ENCODE measurements at regions not wholly inside any gene's neighbourhood (a gene's known extent, or its start where the extent isn't known, plus 50 kb on each side); places are given as distances from the start of the nearest gene placed in this dataset.
A peak's percentile ranks its signal among the peaks of the same experiment; 100 is the strongest.

DNA sequence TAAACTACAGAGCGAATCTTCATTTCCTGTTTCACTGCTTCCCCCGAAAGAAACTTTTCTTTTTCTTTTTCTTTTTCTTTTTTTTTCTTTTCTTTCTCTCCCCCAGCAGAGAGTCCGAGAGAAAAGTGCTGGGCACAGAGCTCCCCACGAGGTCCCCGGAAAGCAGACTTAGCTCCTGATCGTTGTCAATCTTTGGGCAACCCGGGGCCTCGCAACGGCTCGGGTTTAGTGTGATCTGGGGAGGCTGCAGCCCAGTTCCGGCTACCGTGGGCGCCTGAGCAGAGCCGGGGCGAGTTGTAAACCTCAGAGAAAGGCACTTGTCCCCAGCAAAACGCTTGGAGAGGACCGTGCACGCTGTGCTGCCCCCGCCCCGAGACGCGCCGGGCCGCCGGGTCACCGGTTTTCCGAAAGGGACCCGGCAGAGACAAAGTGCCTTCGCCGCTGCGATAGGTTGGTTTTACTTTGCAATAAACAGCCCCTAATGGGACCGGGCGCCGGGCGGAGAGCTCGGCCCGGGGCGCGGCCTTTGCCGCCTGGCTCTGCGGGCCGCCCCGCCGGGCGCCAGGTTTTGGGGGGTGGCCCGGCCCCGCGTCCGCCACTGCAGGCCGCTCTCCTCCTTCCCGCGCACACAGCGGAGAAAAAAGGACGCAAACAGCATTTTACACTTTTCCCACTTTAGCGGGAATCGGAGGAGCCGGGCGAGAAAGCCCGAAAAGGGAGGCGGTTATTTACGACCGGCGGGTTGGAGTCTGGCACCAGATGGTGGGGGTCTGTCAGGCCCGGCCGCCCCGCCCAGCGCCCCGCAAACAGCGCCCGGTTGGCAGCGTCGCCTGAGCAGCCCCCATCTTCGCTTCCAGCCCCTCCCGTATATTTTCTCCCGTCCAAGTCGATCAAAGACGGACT is 136.0 kb downstream of the INSIG2 start:
- TF ChIP-seq, protein P1, sequence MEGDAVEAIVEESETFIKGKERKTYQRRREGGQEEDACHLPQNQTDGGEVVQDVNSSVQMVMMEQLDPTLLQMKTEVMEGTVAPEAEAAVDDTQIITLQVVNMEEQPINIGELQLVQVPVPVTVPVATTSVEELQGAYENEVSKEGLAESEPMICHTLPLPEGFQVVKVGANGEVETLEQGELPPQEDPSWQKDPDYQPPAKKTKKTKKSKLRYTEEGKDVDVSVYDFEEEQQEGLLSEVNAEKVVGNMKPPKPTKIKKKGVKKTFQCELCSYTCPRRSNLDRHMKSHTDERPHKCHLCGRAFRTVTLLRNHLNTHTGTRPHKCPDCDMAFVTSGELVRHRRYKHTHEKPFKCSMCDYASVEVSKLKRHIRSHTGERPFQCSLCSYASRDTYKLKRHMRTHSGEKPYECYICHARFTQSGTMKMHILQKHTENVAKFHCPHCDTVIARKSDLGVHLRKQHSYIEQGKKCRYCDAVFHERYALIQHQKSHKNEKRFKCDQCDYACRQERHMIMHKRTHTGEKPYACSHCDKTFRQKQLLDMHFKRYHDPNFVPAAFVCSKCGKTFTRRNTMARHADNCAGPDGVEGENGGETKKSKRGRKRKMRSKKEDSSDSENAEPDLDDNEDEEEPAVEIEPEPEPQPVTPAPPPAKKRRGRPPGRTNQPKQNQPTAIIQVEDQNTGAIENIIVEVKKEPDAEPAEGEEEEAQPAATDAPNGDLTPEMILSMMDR (conservative IDR thresholded peaks at IDR 0.05), result no peak
- TF ChIP-seq ZFX (IDR thresholded peaks at IDR 0.05), result no peak
- no peak overlapping the region for H3K27ac ChIP-seq

DNA sequence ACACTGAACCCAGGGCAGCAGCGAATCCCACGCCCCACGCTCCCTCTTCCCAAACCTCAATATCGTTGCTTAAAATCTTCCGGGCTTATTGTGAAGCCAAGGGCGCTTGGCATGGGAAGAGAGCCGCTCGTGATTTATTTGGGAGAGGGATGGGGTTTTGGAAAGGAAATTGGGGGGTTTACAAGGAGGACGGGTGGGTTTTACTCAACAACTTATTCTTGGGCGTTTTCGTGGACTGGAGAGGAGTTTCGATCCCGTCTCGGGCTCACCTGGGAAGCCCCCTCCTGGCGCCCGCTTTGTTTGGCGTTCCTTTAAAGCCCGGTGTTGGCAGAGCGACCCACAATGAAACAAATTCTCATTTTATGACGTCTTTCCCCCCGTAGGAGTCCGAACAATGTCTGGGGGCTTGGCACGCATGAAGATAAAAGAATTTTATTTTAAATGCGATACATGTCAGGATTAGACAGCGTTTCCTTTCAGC is 135.3 kb downstream of the INSIG2 start:
- no peak overlapping the region for H3K27ac ChIP-seq
- no peak for TF ChIP-seq ZFX (IDR thresholded peaks at IDR 0.05)
- TF ChIP-seq, protein P1 (conservative IDR thresholded peaks at IDR 0.05), result no peak

DNA sequence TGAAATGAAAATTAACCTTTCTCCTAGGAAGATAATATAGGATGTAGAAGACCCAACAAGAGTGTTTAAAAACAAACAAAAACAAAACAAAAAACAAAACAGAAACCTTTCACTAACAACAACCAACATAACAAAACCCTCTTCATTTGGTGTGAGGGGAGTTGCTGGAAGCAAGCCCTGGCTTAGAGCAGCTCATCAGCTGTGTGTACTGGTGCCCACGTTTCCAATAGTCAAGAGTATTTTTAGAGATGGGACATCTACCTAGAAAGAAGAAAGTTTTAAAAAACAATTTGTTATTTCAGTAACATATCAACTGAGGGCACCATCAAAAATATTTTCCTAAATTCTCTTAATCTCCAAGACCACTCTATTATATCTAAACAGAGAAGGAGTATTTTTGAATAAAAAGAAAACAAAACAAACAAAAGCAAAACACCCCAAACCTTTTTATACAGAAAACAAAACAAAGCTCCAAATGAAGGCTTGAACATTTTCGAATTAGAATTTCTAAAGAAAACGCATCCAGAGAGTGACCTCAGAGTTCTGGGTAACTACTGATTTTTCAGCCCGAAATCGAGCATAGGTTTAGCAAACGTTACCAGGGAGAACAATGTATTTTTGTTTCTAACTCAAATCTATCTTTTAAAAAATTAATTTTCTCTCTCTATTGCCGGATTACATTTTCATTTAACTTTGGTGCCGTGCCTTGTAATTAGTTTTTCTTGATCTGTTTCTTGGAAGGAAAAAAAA is 134.6 kb downstream of the INSIG2 start:
- no peak overlapping the region for H3K27ac ChIP-seq
- TF ChIP-seq, protein P1 (conservative IDR thresholded peaks at IDR 0.05), result no peak
- TF ChIP-seq ZFX (IDR thresholded peaks at IDR 0.05), result no peak

DNA sequence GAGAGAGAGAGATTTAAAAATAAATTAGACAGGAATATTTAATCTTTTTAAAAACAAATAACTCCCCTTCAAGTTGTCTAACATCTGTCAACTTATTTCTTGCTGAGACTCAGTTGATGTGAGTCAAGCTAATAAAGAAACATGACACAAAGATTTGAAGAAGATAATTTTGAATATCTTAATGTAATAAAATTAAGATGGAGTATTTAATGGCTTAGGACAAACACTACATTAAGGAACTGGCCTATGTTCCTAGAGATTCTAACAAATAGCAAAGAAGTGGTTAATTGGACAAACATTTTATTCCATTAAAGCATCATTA is 134.0 kb downstream of the INSIG2 start:
- TF ChIP-seq ZFX (IDR thresholded peaks at IDR 0.05), result no peak
- TF ChIP-seq, protein P1 (conservative IDR thresholded peaks at IDR 0.05), result peak; percentile 55
- H3K27ac ChIP-seq, result no peak overlapping the region

DNA sequence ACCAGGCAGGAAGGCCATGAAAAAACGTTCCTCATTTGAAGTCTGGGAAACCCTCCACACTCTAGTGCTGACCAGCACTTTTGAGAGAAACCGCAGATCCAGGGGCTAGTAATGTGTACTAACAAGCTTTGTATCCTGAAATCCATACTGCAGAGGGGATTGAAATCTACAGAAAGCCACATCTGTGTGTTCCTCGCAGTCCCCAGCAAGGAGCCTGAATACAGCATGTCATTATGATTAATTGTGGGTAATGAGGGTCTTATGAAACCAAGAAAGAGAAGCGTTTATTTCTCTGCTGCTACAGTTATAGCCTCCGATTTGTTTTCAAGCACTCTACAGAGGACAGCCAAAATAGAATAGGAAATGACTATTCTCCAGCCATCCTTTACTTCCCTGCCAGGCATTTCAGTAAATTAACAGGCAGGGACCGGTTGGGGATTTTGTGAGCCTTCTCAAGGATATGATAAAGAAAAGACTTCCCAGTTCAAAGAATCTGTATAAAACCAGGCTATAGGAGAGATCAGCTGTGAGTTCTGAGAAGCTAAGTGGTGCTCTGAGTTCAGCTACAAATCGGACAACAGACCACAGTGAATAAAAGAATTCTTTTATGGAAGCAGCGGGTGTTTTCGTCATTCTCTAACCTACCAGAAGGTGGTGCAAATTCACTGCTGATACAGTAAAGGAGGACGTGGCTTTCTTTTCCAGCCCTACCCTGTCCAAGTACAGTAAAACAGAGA is 133.4 kb downstream of the INSIG2 start:
- no peak overlapping the region for H3K27ac ChIP-seq
- no peak for TF ChIP-seq ZFX (IDR thresholded peaks at IDR 0.05)
- TF ChIP-seq, protein P1 (conservative IDR thresholded peaks at IDR 0.05), result peak; percentile 80

DNA sequence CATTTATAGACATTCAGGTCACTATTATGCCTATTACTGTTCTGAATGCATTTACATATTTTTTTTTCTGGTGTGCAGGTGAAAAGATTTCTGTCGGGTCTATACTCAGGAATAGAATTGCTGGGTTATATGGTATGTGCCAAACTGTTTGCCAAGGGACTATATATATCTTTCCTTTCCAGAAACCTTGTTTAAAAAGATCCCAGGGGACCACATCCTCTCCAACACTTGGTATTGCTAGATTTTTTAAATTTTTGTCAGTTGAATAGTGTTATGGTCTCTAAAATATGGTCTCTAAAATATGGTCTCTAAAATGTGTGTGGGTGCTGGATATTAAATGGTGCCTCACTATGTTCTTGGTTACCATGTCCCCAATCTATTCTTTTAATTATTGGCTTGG is 131.3 kb downstream of the INSIG2 start:
- TF ChIP-seq ZFX (IDR thresholded peaks at IDR 0.05), result no peak
- TF ChIP-seq, protein P1 (conservative IDR thresholded peaks at IDR 0.05), result no peak
- H3K27ac ChIP-seq, result no peak overlapping the region
